ENCODE measurements at regions not wholly inside any gene's neighbourhood (a gene's known extent, or its start where the extent isn't known, plus 50 kb on each side); places are given as distances from the start of the nearest gene placed in this dataset.

DNA sequence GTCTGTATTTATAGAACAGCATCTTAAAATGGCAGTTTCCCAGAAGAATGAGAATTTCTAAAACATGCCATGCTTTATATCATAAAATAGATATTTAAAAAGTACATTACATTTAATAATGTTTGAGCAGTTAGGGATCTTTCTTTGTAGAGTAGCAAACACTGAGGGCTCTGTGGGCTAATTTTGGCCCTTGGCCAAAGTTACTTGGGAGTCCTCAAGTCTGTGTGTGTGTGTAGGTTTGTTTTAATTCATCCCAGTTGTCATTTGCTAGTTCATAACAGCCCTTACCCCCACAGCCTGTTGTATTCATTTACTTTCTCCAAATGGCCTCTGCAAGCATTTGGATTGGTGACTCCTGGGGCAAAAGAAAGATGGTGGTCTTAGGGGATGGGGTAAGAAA lies 576.4 kb upstream of the SGCD start:
- CTCF ChIA-PET (ENCODE audit: partially characterized antibody): no interaction called here
- H3K27ac ChIP-seq (ENCODE audit: low read depth, low read length): no peak overlapping the region
- no peak for FAIRE-seq
- TF ChIP-seq CREB1 (IDR thresholded peaks at IDR 0.05) (no peak), BRCA1 (IDR thresholded peaks at IDR 0.05; ENCODE audit: low read depth, low read length) (no peak), RXRA (IDR thresholded peaks at IDR 0.05; ENCODE audit: insufficient read depth, low read depth, low read length) (no peak), ZNF274 (IDR thresholded peaks at IDR 0.05; ENCODE audit: borderline replicate concordance, extremely low read depth, low read length) (no peak), RNF2 (IDR thresholded peaks at IDR 0.05; ENCODE audit: borderline replicate concordance, low read depth, low read length, missing control alignments, poor library complexity, severe bottlenecking) (no peak), CHD1 (IDR thresholded peaks at IDR 0.05; ENCODE audit: low read depth, low read length) (no peak), CEBPB (IDR thresholded peaks at IDR 0.05; ENCODE audit: low read depth, low read length) (no peak), RFX5 (IDR thresholded peaks at IDR 0.05; ENCODE audit: borderline replicate concordance, low read depth, low read length) (no peak), SRF (IDR thresholded peaks at IDR 0.05; ENCODE audit: low read depth, low read length) (no peak), KDM5A (IDR thresholded peaks at IDR 0.05; ENCODE audit: low read length) (no peak), SIX5 (IDR thresholded peaks at IDR 0.05; ENCODE audit: low read depth, low read length) (no peak), SAP30 (IDR thresholded peaks at IDR 0.05; ENCODE audit: insufficient read depth, insufficient replicate concordance, low read length) (no peak), JUN (IDR thresholded peaks at IDR 0.05; ENCODE audit: low read depth, low read length) (no peak), GABPA (IDR thresholded peaks at IDR 0.05; ENCODE audit: borderline replicate concordance, insufficient read depth, low read length) (no peak)
- TF ChIP-seq, protein P1, sequence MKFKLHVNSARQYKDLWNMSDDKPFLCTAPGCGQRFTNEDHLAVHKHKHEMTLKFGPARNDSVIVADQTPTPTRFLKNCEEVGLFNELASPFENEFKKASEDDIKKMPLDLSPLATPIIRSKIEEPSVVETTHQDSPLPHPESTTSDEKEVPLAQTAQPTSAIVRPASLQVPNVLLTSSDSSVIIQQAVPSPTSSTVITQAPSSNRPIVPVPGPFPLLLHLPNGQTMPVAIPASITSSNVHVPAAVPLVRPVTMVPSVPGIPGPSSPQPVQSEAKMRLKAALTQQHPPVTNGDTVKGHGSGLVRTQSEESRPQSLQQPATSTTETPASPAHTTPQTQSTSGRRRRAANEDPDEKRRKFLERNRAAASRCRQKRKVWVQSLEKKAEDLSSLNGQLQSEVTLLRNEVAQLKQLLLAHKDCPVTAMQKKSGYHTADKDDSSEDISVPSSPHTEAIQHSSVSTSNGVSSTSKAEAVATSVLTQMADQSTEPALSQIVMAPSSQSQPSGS (IDR thresholded peaks at IDR 0.05; ENCODE audit: low read length): no peak

More for the DNA sequence above, 576.4 kb upstream of the SGCD start:
- H2AFZ ChIP-seq (ENCODE audit: low read length): no peak overlapping the region
- no peak overlapping the region for H3K56ac ChIP-seq (replicated peaks; ENCODE audit: insufficient read length, low read depth, low read length)
- H3K18ac ChIP-seq (ENCODE audit: extremely low read depth, low read length): no peak overlapping the region
- no peak overlapping the region for H4K91ac ChIP-seq (replicated peaks; ENCODE audit: insufficient read length, low read length)
- H2BK15ac ChIP-seq (ENCODE audit: low read length): no peak overlapping the region
- no peak overlapping the region for H2BK12ac ChIP-seq (ENCODE audit: low read depth, low read length)
- no peaks in the 10 kb centered on the region for H3K79me2 ChIP-seq (ENCODE audit: control insufficient read depth in 1 of 2, insufficient read depth in 2 of 2, low read length in 2 of 2)
- POLR2A ChIA-PET (ENCODE audit: partially characterized antibody): no interaction called here
- H3K4me1 ChIP-seq (replicated peaks in 1 of 4; ENCODE audit: control insufficient read depth in 3 of 4, insufficient read depth in 4 of 4, low read length in 3 of 4): no peaks in the 10 kb centered on the region
- no peaks in the 10 kb centered on the region for H4K20me1 ChIP-seq (replicated peaks in 1 of 2; ENCODE audit: control insufficient read depth in 1 of 2, insufficient read depth in 2 of 2, low read length in 2 of 2)
- no peak overlapping the region for H3K4me3 ChIP-seq (ENCODE audit: extremely low read depth in 1 of 4, insufficient read depth in 2 of 4, low read depth in 3 of 4, low read length in 4 of 4)
- no peak overlapping the region for H4K8ac ChIP-seq (ENCODE audit: extremely low read depth, insufficient read depth, low read length)
- no peaks in the 10 kb centered on the region for H3K27me3 ChIP-seq (replicated peaks in 1 of 4; ENCODE audit: control insufficient read depth in 3 of 4, extremely low read depth in 1 of 4, insufficient read depth in 3 of 4, low read length in 3 of 4)
- H3K9me3 ChIP-seq (ENCODE audit: insufficient read depth in 2 of 2, low read depth in 1 of 2, low read length in 1 of 2): no peaks in the 10 kb centered on the region
- H3K9ac ChIP-seq (replicated peaks in 1 of 4; ENCODE audit: extremely low read depth in 1 of 4, low read depth in 3 of 4, low read length in 3 of 4): no peak overlapping the region
- H3K23ac ChIP-seq (ENCODE audit: insufficient read length): no peak overlapping the region
- H2BK120ac ChIP-seq (replicated peaks; ENCODE audit: low read depth, low read length): no peak overlapping the region
- H3K4me2 ChIP-seq (ENCODE audit: insufficient read depth in 1 of 2, low read depth in 2 of 2, low read length in 2 of 2): no peak overlapping the region
- no peak overlapping the region for H2BK20ac ChIP-seq (ENCODE audit: low read length)
- H3K36me3 ChIP-seq (ENCODE audit: control insufficient read depth in 2 of 4, insufficient read depth in 4 of 4, low read length in 3 of 4): no peaks in the 10 kb centered on the region
- no peak overlapping the region for H2BK5ac ChIP-seq (ENCODE audit: low read depth, low read length)
- H3K23me2 ChIP-seq (ENCODE audit: low read depth, low read length): no peaks in the 10 kb centered on the region
- H3K4ac ChIP-seq (replicated peaks; ENCODE audit: insufficient read length, low read depth, low read length): no peak overlapping the region
- no peaks in the 10 kb centered on the region for H3K79me1 ChIP-seq (ENCODE audit: low read depth, low read length)
- no peak overlapping the region for H3K14ac ChIP-seq (ENCODE audit: insufficient read length)
- DNase-seq (ENCODE audit: low read depth in 1 of 2, low spot score in 2 of 2): no peak
- no peak overlapping the region for H2AK5ac ChIP-seq (ENCODE audit: low read depth, low read length)
- H4K5ac ChIP-seq (ENCODE audit: insufficient read length, low read depth, low read length): no peak overlapping the region

Measured in H1 (cell line).